Kidney (tissue), 13 donors: ENCODE measurements at regions not wholly inside any gene's neighbourhood (a gene's known extent, or its start where the extent isn't known, plus 50 kb on each side); places are given as distances from the start of the nearest gene placed in this dataset.

Source experiments
- DNase-seq, 5 donors: peaks; one replicate each; pipeline ENCODE4 v3.0.0-alpha.2; 2013 to 2020
- FAIRE-seq: peaks from 2 replicates; lab custom pipeline; 2012; peaks lifted over from hg19 to GRCh38; lab: Jason Lieb, UNC
- H3K27ac ChIP-seq, 2 donors: one replicate each; pipeline ENCODE4 v1.7.0; 2013; ENCODE audit warnings: low read depth in 2 of 2, low read length in 2 of 2, inconsistent platforms in 1 of 2
- H3K27me3 ChIP-seq: one replicate; pipeline ENCODE4 v1.7.1; 2013; ENCODE audit warnings: low read length, inconsistent platforms; ENCODE audit not compliant: control insufficient read depth, insufficient read depth
- H3K36me3 ChIP-seq, 3 donors: one replicate each; pipeline versions ENCODE4 v1.7.0 to v1.7.1; 2013; ENCODE audit warnings: low read length in 3 of 3, control low read depth in 1 of 3, inconsistent platforms in 1 of 3; ENCODE audit not compliant: insufficient read depth in 3 of 3, control insufficient read depth in 2 of 3
- H3K4me1 ChIP-seq, 3 donors: one replicate each; pipeline versions ENCODE4 v1.7.0 to v1.7.1; 2013; ENCODE audit warnings: low read length in 3 of 3, inconsistent platforms in 1 of 3, low read depth in 1 of 3; ENCODE audit not compliant: control insufficient read depth in 2 of 3, insufficient read depth in 2 of 3
- H3K4me3 ChIP-seq, 3 donors: one replicate each; pipeline versions ENCODE4 v1.7.0 to v1.8.1; 2013; ENCODE audit warnings: low read length in 3 of 3, control low read depth in 1 of 3, inconsistent platforms in 1 of 3
- H3K9ac ChIP-seq, 3 donors: one replicate each; pipeline versions ENCODE4 v1.7.0 to v1.7.1; 2013; ENCODE audit warnings: low read length in 3 of 3, control low read depth in 1 of 3, inconsistent platforms in 1 of 3
- H3K9me3 ChIP-seq, 3 donors: one replicate each; pipeline versions ENCODE4 v1.7.0 to v1.7.1; 2013; ENCODE audit warnings: low read length in 3 of 3, control low read depth in 1 of 3, inconsistent platforms in 1 of 3; ENCODE audit not compliant: control insufficient read depth in 2 of 3, insufficient read depth in 1 of 3
- intact Hi-C: fragments of 100-400 bp; cut with DNase I; formaldehyde crosslinking; loops from one replicate; pipeline ENCODE4 v1.11.1; 2022
- TF ChIP-seq, protein P1 (sequence below): IDR thresholded peaks from 3 replicates; pipeline ENCODE4 v1.5.1; 2012; ENCODE audit warnings: mild to moderate bottlenecking, moderate library complexity, borderline replicate concordance; ENCODE audit not compliant: insufficient read depth; ENCODE audit errors: extremely low read depth
- donor health status: control.
- donor health status: control.
- donor health status: control.
- donor health status: control.
- donor health status: control.
- donor health status: DM: yes; HTN: yes; CAD: no.
- donor health status: Normal renal cell carcinoma (clear cell type).

DNA sequence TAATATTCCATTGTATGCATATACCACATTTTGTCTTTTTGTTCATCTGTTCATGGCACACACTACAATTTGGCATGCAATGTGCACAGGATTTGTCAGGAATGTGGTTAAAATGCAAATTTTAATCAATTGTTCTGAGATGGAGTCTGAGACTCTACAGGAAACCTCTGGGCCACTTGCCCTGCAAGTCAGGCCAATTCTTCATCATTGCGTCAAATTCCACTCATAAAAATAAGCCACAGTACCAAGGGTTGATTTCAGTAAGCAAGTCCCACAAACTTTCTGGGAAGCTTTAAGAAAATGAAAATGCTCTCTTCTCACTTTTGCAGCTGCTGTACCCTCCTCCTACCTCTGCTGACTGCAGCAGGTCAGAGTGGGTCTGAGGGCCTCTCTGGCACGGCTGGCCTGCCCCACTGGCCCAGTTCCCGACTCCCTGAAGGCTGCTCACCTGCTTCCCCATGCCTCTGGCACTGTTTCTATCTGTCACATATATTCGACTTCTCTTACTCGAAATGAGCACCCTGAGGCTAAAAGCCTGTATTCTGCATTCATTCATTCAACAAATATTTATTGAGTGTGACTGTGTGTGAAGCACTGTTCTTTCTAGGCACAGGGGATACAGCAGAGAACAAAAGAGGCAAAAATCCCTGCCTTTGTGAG, 83.8 kb upstream of the WASF3 start:
- intact Hi-C loops = no loop called here
- H3K4me3 ChIP-seq = no peak overlapping the region
- H3K9ac ChIP-seq = no peak overlapping the region
- no peaks in the 10 kb centered on the region for H3K9me3 ChIP-seq
- H3K27ac ChIP-seq = no peak overlapping the region
- TF ChIP-seq, protein P1, sequence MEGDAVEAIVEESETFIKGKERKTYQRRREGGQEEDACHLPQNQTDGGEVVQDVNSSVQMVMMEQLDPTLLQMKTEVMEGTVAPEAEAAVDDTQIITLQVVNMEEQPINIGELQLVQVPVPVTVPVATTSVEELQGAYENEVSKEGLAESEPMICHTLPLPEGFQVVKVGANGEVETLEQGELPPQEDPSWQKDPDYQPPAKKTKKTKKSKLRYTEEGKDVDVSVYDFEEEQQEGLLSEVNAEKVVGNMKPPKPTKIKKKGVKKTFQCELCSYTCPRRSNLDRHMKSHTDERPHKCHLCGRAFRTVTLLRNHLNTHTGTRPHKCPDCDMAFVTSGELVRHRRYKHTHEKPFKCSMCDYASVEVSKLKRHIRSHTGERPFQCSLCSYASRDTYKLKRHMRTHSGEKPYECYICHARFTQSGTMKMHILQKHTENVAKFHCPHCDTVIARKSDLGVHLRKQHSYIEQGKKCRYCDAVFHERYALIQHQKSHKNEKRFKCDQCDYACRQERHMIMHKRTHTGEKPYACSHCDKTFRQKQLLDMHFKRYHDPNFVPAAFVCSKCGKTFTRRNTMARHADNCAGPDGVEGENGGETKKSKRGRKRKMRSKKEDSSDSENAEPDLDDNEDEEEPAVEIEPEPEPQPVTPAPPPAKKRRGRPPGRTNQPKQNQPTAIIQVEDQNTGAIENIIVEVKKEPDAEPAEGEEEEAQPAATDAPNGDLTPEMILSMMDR = no peak
- H3K4me1 ChIP-seq = peaks cover 0 to 4% (median 3%) of the 10 kb centered on the region in 3 donors
- no peaks in the 10 kb centered on the region for H3K36me3 ChIP-seq
- H3K27me3 ChIP-seq = no peaks in the 10 kb centered on the region
- no peak for FAIRE-seq
- no peak for DNase-seq

DNA sequence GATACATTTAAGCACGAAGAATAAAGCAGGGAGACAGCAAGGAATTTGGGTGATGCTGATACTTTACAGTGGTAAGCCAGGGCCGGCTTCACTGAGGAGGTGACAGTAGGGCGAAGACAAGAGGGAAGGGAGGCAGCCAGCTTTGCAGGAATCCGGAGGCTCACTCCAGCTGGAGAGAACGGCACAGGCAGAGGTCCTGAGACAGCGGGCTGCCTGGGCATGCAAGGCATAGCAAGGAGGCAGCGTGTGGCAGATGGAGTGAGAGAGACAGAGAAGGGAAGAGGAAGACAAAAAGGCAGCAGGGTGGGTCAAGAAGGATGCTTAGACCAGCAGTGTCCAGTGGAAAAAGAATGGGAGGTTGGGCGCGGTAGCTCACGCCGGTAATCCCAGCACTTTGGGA, 83.2 kb upstream of the WASF3 start:
- DNase-seq (no peak), FAIRE-seq (no peak)
- H3K36me3 ChIP-seq = no peaks in the 10 kb centered on the region
- peaks cover 0 to 4% (median 3%) of the 10 kb centered on the region in 3 donors for H3K4me1 ChIP-seq
- no peak overlapping the region for H3K9ac ChIP-seq
- TF ChIP-seq, protein P1 = no peak
- no peaks in the 10 kb centered on the region for H3K9me3 ChIP-seq
- no peak overlapping the region for H3K4me3 ChIP-seq
- no peaks in the 10 kb centered on the region for H3K27me3 ChIP-seq
- intact Hi-C loops = no loop called here
- H3K27ac ChIP-seq = no peak overlapping the region

DNA sequence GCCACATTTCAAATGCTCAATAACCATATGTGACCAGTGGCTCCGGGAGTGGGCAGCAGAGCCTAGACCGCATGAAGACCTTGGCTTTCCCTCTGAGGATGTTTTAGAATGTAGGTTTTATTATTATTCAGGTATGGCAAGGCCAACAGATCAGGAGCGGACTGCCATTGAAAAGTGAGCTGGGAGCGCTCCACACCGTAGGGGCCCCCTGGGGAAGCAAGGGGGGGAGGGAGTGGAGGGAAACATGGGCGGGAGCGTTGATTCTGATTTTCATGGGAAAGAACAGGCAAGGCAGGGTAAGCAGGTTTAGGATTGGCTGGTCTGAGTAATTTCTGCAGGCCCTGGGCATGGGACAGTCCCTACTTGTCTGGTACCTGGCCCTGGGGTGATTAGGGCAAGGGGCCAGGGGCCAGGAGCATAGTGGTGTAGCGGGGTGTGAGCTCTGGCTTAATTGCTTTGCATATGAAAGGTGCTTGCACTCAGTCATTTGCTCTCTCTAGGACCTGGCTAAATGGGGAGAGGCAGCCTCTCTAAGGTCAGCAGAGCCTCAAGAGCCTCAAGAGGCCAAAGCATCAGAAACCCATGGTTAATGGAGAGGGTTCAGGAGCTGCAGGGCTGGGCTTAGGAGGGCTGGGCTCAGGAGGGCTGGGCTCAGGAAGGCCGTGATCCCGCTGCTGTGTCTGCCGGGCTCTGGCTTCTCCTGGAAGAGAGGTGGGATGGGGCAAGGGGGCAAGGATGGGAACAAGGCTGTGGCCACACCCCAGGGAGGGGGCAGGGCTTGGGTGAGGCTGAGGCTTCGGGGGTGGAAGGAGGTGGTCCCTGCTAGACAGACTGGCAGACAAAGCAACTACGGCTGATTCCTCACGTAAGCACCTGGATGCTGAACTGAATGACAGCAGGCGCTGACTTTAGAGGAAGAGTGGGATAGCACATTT, 82.0 kb upstream of the WASF3 start:
- TF ChIP-seq, protein P1 = no peak
- Histone ChIP-seq H3K4me3 (peak overlapping the region in 1 of 3 donors; percentile 26), H3K27ac (peak overlapping the region in 1 of 2 donors; percentile 28), H3K36me3 (no peaks in the 10 kb centered on the region), H3K27me3 (no peaks in the 10 kb centered on the region), H3K9me3 (no peaks in the 10 kb centered on the region), H3K9ac (no peak overlapping the region), H3K4me1 (peaks cover 0 to 4% (median 3%) of the 10 kb centered on the region in 3 donors)
- intact Hi-C loops = no loop called here
- no peak for DNase-seq
- FAIRE-seq = no peak
